GM10266 (cell line): ENCODE measurements at regions not wholly inside any gene's neighbourhood (a gene's known extent, or its start where the extent isn't known, plus 50 kb on each side); places are given as distances from the start of the nearest gene placed in this dataset.

Source experiments
- DNase-seq: peaks from one replicate; pipeline ENCODE4 v3.0.0; 2012; ENCODE audit errors: extremely low spot score
- CTCF ChIP-seq: IDR thresholded peaks from 2 replicates; pipeline ENCODE4 v1.5.1; 2012; ENCODE audit warnings: mild to moderate bottlenecking, low read depth; ENCODE audit not compliant: control insufficient read depth, insufficient read depth; ENCODE audit errors: missing control alignments

GRCh38 chr2:120966510-120967254 is 231.0 kb downstream of the GLI2 start:
- no peak for DNase-seq
- no peak for TF ChIP-seq CTCF

- TF ChIP-seq CTCF: no peak
- DNase-seq: no peak
These were observed 232.8 kb downstream of the GLI2 start for GRCh38 chr2:120968307-120969015.

GRCh38 chr2:120969613-120970355 is 234.1 kb downstream of the GLI2 start:
- DNase-seq: no peak
- no peak for TF ChIP-seq CTCF

- no peak for TF ChIP-seq CTCF
- DNase-seq: no peak
These were observed 236.2 kb downstream of the GLI2 start for GRCh38 chr2:120971866-120972265.

- no peak for TF ChIP-seq CTCF
- no peak for DNase-seq
These were observed 236.6 kb downstream of the GLI2 start for GRCh38 chr2:120972286-120972685.

- TF ChIP-seq CTCF: no peak
- no peak for DNase-seq
These were observed 237.5 kb downstream of the GLI2 start for GRCh38 chr2:120973196-120973595.
